ENCODE measurements at regions not wholly inside any gene's neighbourhood (a gene's known extent, or its start where the extent isn't known, plus 50 kb on each side); places are given as distances from the start of the nearest gene placed in this dataset.
A peak's percentile ranks its signal among the peaks of the same experiment; 100 is the strongest.

- no peak for DNase-seq
These were observed 84.4 kb upstream of the PGBD5 start for GRCh38 chr1:230510496-230510895.

- DNase-seq, result no peak
These were observed 83.3 kb upstream of the PGBD5 start for GRCh38 chr1:230509281-230509977.

GRCh38 chr1:230507666-230508402 is 81.7 kb upstream of the PGBD5 start:
- DNase-seq, result no peak

- no peak for DNase-seq
These were observed 81.1 kb upstream of the PGBD5 start for GRCh38 chr1:230507236-230507635.

GRCh38 chr1:230506451-230506850 is 80.3 kb upstream of the PGBD5 start:
- DNase-seq, result no peak

- DNase-seq, result no peak
These were observed 78.2 kb upstream of the PGBD5 start for GRCh38 chr1:230504310-230504709.

- DNase-seq, result no peak
These were observed 77.6 kb upstream of the PGBD5 start for GRCh38 chr1:230503726-230504125.

- no peak for DNase-seq
These were observed 76.9 kb upstream of the PGBD5 start for GRCh38 chr1:230502996-230503395.

GRCh38 chr1:230502306-230502705 is 76.2 kb upstream of the PGBD5 start:
- no peak for DNase-seq

- no peak for DNase-seq
These were observed 75.7 kb upstream of the PGBD5 start for GRCh38 chr1:230501849-230502248.

GRCh38 chr1:230501242-230501641 is 75.1 kb upstream of the PGBD5 start:
- no peak for DNase-seq

GRCh38 chr1:230500063-230500462 is 73.9 kb upstream of the PGBD5 start:
- DNase-seq, result no peak

- no peak for DNase-seq
These were observed 73.4 kb upstream of the PGBD5 start for GRCh38 chr1:230499496-230499895.

GRCh38 chr1:230498704-230499103 is 72.6 kb upstream of the PGBD5 start:
- peak; percentile 39 for DNase-seq

GRCh38 chr1:230496451-230496850 is 70.3 kb upstream of the PGBD5 start:
- DNase-seq, result no peak

GRCh38 chr1:230495891-230496385 is 69.8 kb upstream of the PGBD5 start:
- no peak for DNase-seq

GRCh38 chr1:230495076-230495475 is 68.9 kb upstream of the PGBD5 start:
- DNase-seq, result no peak

- DNase-seq, result no peak
These were observed 68.4 kb upstream of the PGBD5 start for GRCh38 chr1:230494514-230494913.

GRCh38 chr1:230494026-230494425 is 67.9 kb upstream of the PGBD5 start:
- DNase-seq, result no peak

- no peak for DNase-seq
These were observed 67.1 kb upstream of the PGBD5 start for GRCh38 chr1:230493264-230493663.

- DNase-seq, result no peak
These were observed 64.3 kb upstream of the PGBD5 start for GRCh38 chr1:230490436-230490835.

GRCh38 chr1:230487773-230488428 is 61.8 kb upstream of the PGBD5 start:
- no peak for DNase-seq

- DNase-seq, result no peak
These were observed 50.5 kb upstream of the PGBD5 start for GRCh38 chr1:230476622-230477003.

Data from hematopoietic multipotent progenitor cell treated with erythropoietin and hydrocortisone succinate and interleukin-3 and kit ligand, for 6 days (in vitro differentiated cells).